ENCODE measurements at regions not wholly inside any gene's neighbourhood (a gene's known extent, or its start where the extent isn't known, plus 50 kb on each side); places are given as distances from the start of the nearest gene placed in this dataset.

DNA sequence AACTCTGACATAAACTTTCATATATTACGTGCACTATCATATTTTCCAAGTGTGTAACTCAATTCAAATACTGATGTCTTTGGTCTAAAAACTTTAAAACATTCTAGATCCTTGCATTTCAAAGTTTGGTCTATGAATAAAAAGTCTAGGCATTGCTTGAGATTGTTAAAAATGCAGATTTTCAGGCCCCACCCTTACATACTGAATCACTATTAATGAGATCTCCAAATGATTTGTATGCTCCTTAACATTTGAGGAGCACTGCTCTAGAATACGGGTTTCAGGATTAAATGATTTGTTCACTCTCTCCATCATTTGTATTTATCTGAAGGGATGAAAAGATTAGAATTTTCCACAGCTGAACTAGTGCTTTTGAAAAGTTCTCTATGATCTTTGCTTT lies 202.9 kb downstream of the KBTBD8 start:
- Histone ChIP-seq H3K9me2 (ENCODE audit: low read depth, low read length) (no peaks in the 10 kb centered on the region), H3K4me2 (ENCODE audit: low read length) (no peak overlapping the region), H3K4me1 (ENCODE audit: insufficient read depth, low read length, severe bottlenecking) (no peaks in the 10 kb centered on the region), H2AFZ (ENCODE audit: low read length) (no peak overlapping the region), H3K36me3 (ENCODE audit: insufficient read depth, low read length) (no peaks in the 10 kb centered on the region), H4K20me1 (ENCODE audit: insufficient read depth, low read length) (no peaks in the 10 kb centered on the region), H3K79me2 (ENCODE audit: insufficient read depth, low read length) (no peaks in the 10 kb centered on the region), H3K9me3 (ENCODE audit: low read length) (no peaks in the 10 kb centered on the region), H3K9ac (ENCODE audit: low read length) (no peak overlapping the region), H3K4me3 (ENCODE audit: low read depth, low read length, poor library complexity, severe bottlenecking) (no peak overlapping the region), H3F3A (ENCODE audit: insufficient read depth, low read length) (no peaks in the 10 kb centered on the region), H3K27ac (ENCODE audit: low read depth, low read length, poor library complexity, severe bottlenecking) (no peak overlapping the region), H3K27me3 (ENCODE audit: insufficient read depth, low read length) (no peaks in the 10 kb centered on the region)
- TF ChIP-seq, protein P1, sequence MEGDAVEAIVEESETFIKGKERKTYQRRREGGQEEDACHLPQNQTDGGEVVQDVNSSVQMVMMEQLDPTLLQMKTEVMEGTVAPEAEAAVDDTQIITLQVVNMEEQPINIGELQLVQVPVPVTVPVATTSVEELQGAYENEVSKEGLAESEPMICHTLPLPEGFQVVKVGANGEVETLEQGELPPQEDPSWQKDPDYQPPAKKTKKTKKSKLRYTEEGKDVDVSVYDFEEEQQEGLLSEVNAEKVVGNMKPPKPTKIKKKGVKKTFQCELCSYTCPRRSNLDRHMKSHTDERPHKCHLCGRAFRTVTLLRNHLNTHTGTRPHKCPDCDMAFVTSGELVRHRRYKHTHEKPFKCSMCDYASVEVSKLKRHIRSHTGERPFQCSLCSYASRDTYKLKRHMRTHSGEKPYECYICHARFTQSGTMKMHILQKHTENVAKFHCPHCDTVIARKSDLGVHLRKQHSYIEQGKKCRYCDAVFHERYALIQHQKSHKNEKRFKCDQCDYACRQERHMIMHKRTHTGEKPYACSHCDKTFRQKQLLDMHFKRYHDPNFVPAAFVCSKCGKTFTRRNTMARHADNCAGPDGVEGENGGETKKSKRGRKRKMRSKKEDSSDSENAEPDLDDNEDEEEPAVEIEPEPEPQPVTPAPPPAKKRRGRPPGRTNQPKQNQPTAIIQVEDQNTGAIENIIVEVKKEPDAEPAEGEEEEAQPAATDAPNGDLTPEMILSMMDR (IDR thresholded peaks at IDR 0.05; ENCODE audit: low read length) = no peak
- no peak for TF ChIP-seq EZH2 (IDR thresholded peaks at IDR 0.05; ENCODE audit: borderline replicate concordance, low read length)

DNA sequence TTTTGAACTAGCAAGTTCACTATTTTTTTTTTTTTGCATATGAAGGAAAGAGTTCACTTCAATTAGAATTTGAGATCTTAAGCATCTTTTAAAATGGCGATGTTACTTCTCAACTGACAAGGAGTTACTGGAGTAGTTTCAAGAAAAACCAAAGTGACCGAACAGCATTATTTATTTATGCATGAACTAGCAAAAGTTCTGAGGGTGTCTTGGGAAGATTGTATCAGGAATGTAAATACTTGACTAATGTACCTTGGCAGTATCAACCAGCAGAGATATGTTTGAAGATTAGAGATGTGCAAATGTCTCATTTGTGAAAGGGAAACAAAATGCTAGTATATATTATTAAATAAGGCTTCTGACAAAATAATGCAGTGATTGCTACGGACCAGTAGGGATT lies 203.9 kb downstream of the KBTBD8 start:
- Histone ChIP-seq H3K4me2 (ENCODE audit: low read length) (no peak overlapping the region), H3K9me2 (ENCODE audit: low read depth, low read length) (no peaks in the 10 kb centered on the region), H3K79me2 (ENCODE audit: insufficient read depth, low read length) (no peaks in the 10 kb centered on the region), H3K36me3 (ENCODE audit: insufficient read depth, low read length) (no peaks in the 10 kb centered on the region), H3K4me1 (ENCODE audit: insufficient read depth, low read length, severe bottlenecking) (no peaks in the 10 kb centered on the region), H3F3A (ENCODE audit: insufficient read depth, low read length) (no peaks in the 10 kb centered on the region), H3K27ac (ENCODE audit: low read depth, low read length, poor library complexity, severe bottlenecking) (no peak overlapping the region), H3K27me3 (ENCODE audit: insufficient read depth, low read length) (no peaks in the 10 kb centered on the region), H2AFZ (ENCODE audit: low read length) (no peak overlapping the region), H3K4me3 (ENCODE audit: low read depth, low read length, poor library complexity, severe bottlenecking) (no peak overlapping the region), H4K20me1 (ENCODE audit: insufficient read depth, low read length) (no peaks in the 10 kb centered on the region), H3K9me3 (ENCODE audit: low read length) (no peaks in the 10 kb centered on the region), H3K9ac (ENCODE audit: low read length) (no peak overlapping the region)
- TF ChIP-seq, protein P1 (IDR thresholded peaks at IDR 0.05; ENCODE audit: low read length) = no peak

DNA sequence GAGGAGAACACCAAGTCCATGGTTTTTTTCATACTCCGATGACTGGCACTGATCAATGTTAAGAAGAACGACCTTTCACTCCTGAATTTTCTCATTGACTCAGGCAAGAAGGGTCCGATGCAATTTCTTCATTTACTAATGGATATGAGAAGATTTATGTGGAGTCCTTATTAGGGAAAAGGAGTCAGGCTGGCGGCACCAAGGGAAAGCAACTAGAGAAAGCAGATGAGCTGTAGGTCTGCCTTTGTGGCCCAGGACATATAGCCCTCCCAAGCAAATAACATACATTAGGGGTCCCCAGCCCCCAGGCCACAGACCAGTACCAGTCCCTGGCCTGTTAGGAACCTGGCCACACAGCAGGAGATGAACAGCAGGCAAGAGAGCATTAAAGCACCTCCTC lies 206.8 kb downstream of the KBTBD8 start:
- TF ChIP-seq, protein P1 (IDR thresholded peaks at IDR 0.05; ENCODE audit: low read length) = no peak
- no peak for TF ChIP-seq EZH2 (IDR thresholded peaks at IDR 0.05; ENCODE audit: borderline replicate concordance, low read length)
- no peak overlapping the region for H3K27ac ChIP-seq (ENCODE audit: low read depth, low read length, poor library complexity, severe bottlenecking)

More for the DNA sequence above, 206.8 kb downstream of the KBTBD8 start:
- no peaks in the 10 kb centered on the region for H3K9me2 ChIP-seq (ENCODE audit: low read depth, low read length)
- H3K79me2 ChIP-seq (ENCODE audit: insufficient read depth, low read length) = no peaks in the 10 kb centered on the region
- H3K4me2 ChIP-seq (ENCODE audit: low read length) = no peak overlapping the region
- no peaks in the 10 kb centered on the region for H3K4me1 ChIP-seq (ENCODE audit: insufficient read depth, low read length, severe bottlenecking)
- H3K9me3 ChIP-seq (ENCODE audit: low read length) = no peaks in the 10 kb centered on the region
- no peaks in the 10 kb centered on the region for H3K36me3 ChIP-seq (ENCODE audit: insufficient read depth, low read length)
- no peaks in the 10 kb centered on the region for H4K20me1 ChIP-seq (ENCODE audit: insufficient read depth, low read length)
- no peak overlapping the region for H3K9ac ChIP-seq (ENCODE audit: low read length)
- no peak overlapping the region for H3K4me3 ChIP-seq (ENCODE audit: low read depth, low read length, poor library complexity, severe bottlenecking)
- H3K27me3 ChIP-seq (ENCODE audit: insufficient read depth, low read length) = no peaks in the 10 kb centered on the region
- H3F3A ChIP-seq (ENCODE audit: insufficient read depth, low read length) = no peaks in the 10 kb centered on the region
- no peak overlapping the region for H2AFZ ChIP-seq (ENCODE audit: low read length)
